AG10803 (cell line): ENCODE measurements at regions not wholly inside any gene's neighbourhood (a gene's known extent, or its start where the extent isn't known, plus 50 kb on each side); places are given as distances from the start of the nearest gene placed in this dataset.

ENCODE experiments used
- DNase-seq: peaks from one replicate; pipeline ENCODE4 v3.0.0; 2010; ENCODE audit warnings: low read depth
- H3K4me3 ChIP-seq: 2 replicates; pipeline ENCODE4 v1.5.1; 2011; ENCODE audit warnings: mild to moderate bottlenecking, low read length, control low read depth
- CTCF ChIP-seq: conservative IDR thresholded peaks from 2 replicates; pipeline ENCODE4 v1.5.1; 2011; ENCODE audit warnings: mild to moderate bottlenecking, low read length, control low read depth, inconsistent platforms

- peak; percentile 29 for DNase-seq
- TF ChIP-seq CTCF = no peak
Observed at GRCh38 chr2:81739966-81740365, 1435.4 kb upstream of the LRRTM1 start.

GRCh38 chr2:81734981-81735380 lies 1430.4 kb upstream of the LRRTM1 start:
- no peak overlapping the region for H3K4me3 ChIP-seq
- TF ChIP-seq CTCF = no peak
- DNase-seq = no peak

More at GRCh38 chr2:81739966-81740365, 1435.4 kb upstream of the LRRTM1 start:
- no peak overlapping the region for H3K4me3 ChIP-seq

- no peak for DNase-seq
- H3K4me3 ChIP-seq = no peak overlapping the region
- no peak for TF ChIP-seq CTCF
Observed at GRCh38 chr2:81714817-81715216, 1410.3 kb upstream of the LRRTM1 start.

- no peak for DNase-seq
- no peak overlapping the region for H3K4me3 ChIP-seq
- TF ChIP-seq CTCF = no peak
Observed at GRCh38 chr2:81706856-81707255, 1402.3 kb upstream of the LRRTM1 start.

- DNase-seq = no peak
- no peak for TF ChIP-seq CTCF
- H3K4me3 ChIP-seq = no peak overlapping the region
Observed at GRCh38 chr2:81703831-81704230, 1399.3 kb upstream of the LRRTM1 start.

GRCh38 chr2:81692566-81692965 lies 1388.0 kb upstream of the LRRTM1 start:
- H3K4me3 ChIP-seq = no peak overlapping the region
- TF ChIP-seq CTCF = no peak
- no peak for DNase-seq

- no peak overlapping the region for H3K4me3 ChIP-seq
- DNase-seq = no peak
- TF ChIP-seq CTCF = no peak
Observed at GRCh38 chr2:81675641-81676040, 1371.1 kb upstream of the LRRTM1 start.
